ENCODE measurements at regions not wholly inside any gene's neighbourhood (a gene's known extent, or its start where the extent isn't known, plus 50 kb on each side); places are given as distances from the start of the nearest gene placed in this dataset.

GRCh38 chr14:94941311-94941710 is 171.4 kb upstream of the GSC start:
- no peak overlapping the region for H2BK5ac ChIP-seq (ENCODE audit: insufficient read length, low read length)
- no peak overlapping the region for H3K56ac ChIP-seq (ENCODE audit: insufficient read length, low read depth, low read length)
- Mint-ChIP-seq H3K9me3 (no peaks in the 10 kb centered on the region), H3K27ac (no peak overlapping the region), H3K4me3 (no peak overlapping the region), H3K4me1 (no peaks in the 10 kb centered on the region), H3K36me3 (ENCODE audit: insufficient read depth in 1 of 3, low read depth in 3 of 3) (no peaks in the 10 kb centered on the region), H3K27me3 (ENCODE audit: low read depth) (no peaks in the 10 kb centered on the region; the same call in 1 of the 2 replicates)
- H4K91ac ChIP-seq (ENCODE audit: insufficient read length, low read depth, low read length) = no peak overlapping the region
- no peak overlapping the region for H2BK20ac ChIP-seq (ENCODE audit: low read depth, low read length, poor library complexity, severe bottlenecking)
- no peak overlapping the region for H3K14ac ChIP-seq (ENCODE audit: insufficient read depth, low read length)
- no peaks in the 10 kb centered on the region for H3K4me1 ChIP-seq (ENCODE audit: insufficient read depth, low read length)
- H3K23ac ChIP-seq (ENCODE audit: insufficient read length, low read depth, low read length) = no peak overlapping the region
- no peaks in the 10 kb centered on the region for H3K27me3 ChIP-seq (ENCODE audit: insufficient read depth, low read length)
- H2AFZ ChIP-seq (ENCODE audit: low read length) = no peak overlapping the region
- H3T11ph ChIP-seq (ENCODE audit: low read length) = no peak overlapping the region
- no peaks in the 10 kb centered on the region for H3K79me1 ChIP-seq (ENCODE audit: insufficient read depth, low read depth, low read length, poor library complexity, severe bottlenecking)
- H2BK120ac ChIP-seq (ENCODE audit: low read depth, low read length, poor library complexity, severe bottlenecking) = no peak overlapping the region
- H3K18ac ChIP-seq (ENCODE audit: insufficient read length, low read depth, low read length) = no peak overlapping the region
- no peaks in the 10 kb centered on the region for H3K23me2 ChIP-seq (ENCODE audit: insufficient read length, low read depth, low read length, poor library complexity, severe bottlenecking)
- H2AK5ac ChIP-seq (ENCODE audit: insufficient read length, low read length) = no peak overlapping the region
- DNase-seq = no peak
- no peak for TF ChIP-seq CTCF (conservative IDR thresholded peaks at IDR 0.05)
- H3K4ac ChIP-seq (ENCODE audit: low read depth, low read length) = no peak overlapping the region
- H3K79me2 ChIP-seq (ENCODE audit: insufficient read depth, low read length) = no peaks in the 10 kb centered on the region
- H2BK12ac ChIP-seq (ENCODE audit: insufficient read length, low read depth, low read length) = no peak overlapping the region
- WGBS (ENCODE audit: extremely low coverage, insufficient read length, low lambda C conversion rate) = no CpG with 5 or more reads among the region's 5 CpGs
- H3K9ac ChIP-seq (ENCODE audit: extremely low read depth, insufficient read length, low read length) = no peak overlapping the region
- H3K9me3 ChIP-seq (ENCODE audit: control insufficient read depth, low read depth, low read length) = no peaks in the 10 kb centered on the region
- H3K27ac ChIP-seq (ENCODE audit: insufficient read length, low read depth, low read length) = no peak overlapping the region
- H4K8ac ChIP-seq (replicated peaks; ENCODE audit: insufficient read length, low read depth, low read length) = no peak overlapping the region
- H3K4me2 ChIP-seq (ENCODE audit: insufficient read depth, insufficient read length, low read length) = no peak overlapping the region
- no peaks in the 10 kb centered on the region for H4K20me1 ChIP-seq (ENCODE audit: control insufficient read depth, insufficient read depth, insufficient read length)
- H4K5ac ChIP-seq (ENCODE audit: insufficient read length, low read depth, low read length) = no peak overlapping the region
- no peak overlapping the region for H2BK15ac ChIP-seq (ENCODE audit: low read depth, low read length)

All from H9 (cell line).